Stomach (tissue), 8 donors: ENCODE measurements at regions not wholly inside any gene's neighbourhood (a gene's known extent, or its start where the extent isn't known, plus 50 kb on each side); places are given as distances from the start of the nearest gene placed in this dataset.
"Not testable (repeated sequence)": the region's sequence is repeated elsewhere in the genome, so short reads cannot be mapped to it uniquely, and the experiment has no call there.

Experiments used
- DNase-seq, 2 donors: peaks; one replicate each; pipeline versions ENCODE4 v3.0.0 to v3.0.0-alpha.2; 2013 to 2019
- H3K27ac ChIP-seq, 5 donors: fragments of 200-600 bp in 4 of 5; sonication (generic) in 4 of 5; one replicate each; pipeline ENCODE4 v1.5.1; 2013 to 2019; ENCODE audit warnings: mild to moderate bottlenecking in 1 of 5, moderate library complexity in 1 of 5
- H3K27me3 ChIP-seq, 3 donors: fragments of 200-600 bp; sonication (generic); one replicate each; pipeline ENCODE4 v1.5.1; 2017 to 2019; ENCODE audit warnings: mixed run types in 1 of 3
- H3K36me3 ChIP-seq, 4 donors: fragments of 200-600 bp; sonication (generic); 1 replicate in 3 of 4; 2 replicates in 1 of 4; pipeline ENCODE4 v1.5.1; 2016 to 2019
- H3K4me1 ChIP-seq, 4 donors: fragments of 200-600 bp; sonication (generic); one replicate each; pipeline ENCODE4 v1.5.1; 2016 to 2019
- H3K4me3 ChIP-seq, 4 donors: fragments of 200-600 bp; sonication (generic) in 3 of 4; one replicate each; pipeline ENCODE4 v1.5.1; 2016 to 2019; ENCODE audit warnings: mild to moderate bottlenecking in 1 of 4
- H3K9me3 ChIP-seq, 4 donors: fragments of 200-600 bp; sonication (generic); one replicate each; pipeline ENCODE4 v1.5.1; 2016 to 2019
- EP300 ChIP-seq: sonication (generic); formaldehyde crosslinking; IDR thresholded peaks from one replicate; pipeline ENCODE4 v1.6.1; 2017; ENCODE audit warnings: antibody characterized with exemption
- POLR2A ChIP-seq, 4 donors: fragments of 450-650 bp; IDR thresholded peaks; one replicate each; pipeline ENCODE4 v1.6.1; 2016; ENCODE audit warnings: antibody characterized with exemption in 4 of 4, control low read depth in 2 of 4, mild to moderate bottlenecking in 1 of 4, moderate library complexity in 1 of 4
- POLR2AphosphoS5 ChIP-seq, 3 donors: sonication (generic); formaldehyde crosslinking; IDR thresholded peaks; one replicate each; pipeline ENCODE4 v1.6.1; 2016; ENCODE audit warnings: antibody characterized with exemption in 3 of 3
- WGBS, 5 donors: extraction: QIAGEN DNeasy Blood & Tissue Kit in 3 of 5; methylation state at CpG; one replicate each; pipeline versions ENCODE4 v1.1.5 to v1.1.7; 2013 to 2018; 5-methylcytosine and 5-hydroxymethylcytosine counted together
- intact Hi-C: fragments of 100-400 bp; cut with DNase I; formaldehyde crosslinking; loops from one replicate; pipeline ENCODE4 v1.15.1; 2023; ENCODE audit warnings: low total_unique reads
- TF ChIP-seq, protein P1 (sequence below), 7 experiments: fragments of 450-650 bp in 4 of 7; fragments of 200-600 bp in 3 of 7; sonication (generic) in 3 of 7; IDR thresholded peaks; one replicate each; pipeline ENCODE4 v1.5.1; 2016 to 2019; ENCODE audit warnings: antibody characterized with exemption in 7 of 7, control low read depth in 2 of 7, mild to moderate bottlenecking in 1 of 7
- donor health status: healthy with polysubstance abuse.
- donor health status: Bipolar disorder and iron deficiency.
- donor health status: healthy.

GRCh38 chr2:84137034-84137433, 322.0 kb downstream of the SUCLG1 start:
- Histone ChIP-seq H3K4me1 (no peaks in the 10 kb centered on the region), H3K9me3 (no peaks in the 10 kb centered on the region), H3K4me3 (no peak overlapping the region), H3K36me3 (no peaks in the 10 kb centered on the region), H3K27me3 (no peaks in the 10 kb centered on the region), H3K27ac (no peak overlapping the region)
- 66 to 73% (median 68%) methylated on average over 3 of the region's 3 CpGs for WGBS, 5 donors
- no peak for DNase-seq
- no peak for TF ChIP-seq POLR2A (IDR thresholded peaks at IDR 0.05)
- no peak for TF ChIP-seq EP300
- TF ChIP-seq, protein P1, sequence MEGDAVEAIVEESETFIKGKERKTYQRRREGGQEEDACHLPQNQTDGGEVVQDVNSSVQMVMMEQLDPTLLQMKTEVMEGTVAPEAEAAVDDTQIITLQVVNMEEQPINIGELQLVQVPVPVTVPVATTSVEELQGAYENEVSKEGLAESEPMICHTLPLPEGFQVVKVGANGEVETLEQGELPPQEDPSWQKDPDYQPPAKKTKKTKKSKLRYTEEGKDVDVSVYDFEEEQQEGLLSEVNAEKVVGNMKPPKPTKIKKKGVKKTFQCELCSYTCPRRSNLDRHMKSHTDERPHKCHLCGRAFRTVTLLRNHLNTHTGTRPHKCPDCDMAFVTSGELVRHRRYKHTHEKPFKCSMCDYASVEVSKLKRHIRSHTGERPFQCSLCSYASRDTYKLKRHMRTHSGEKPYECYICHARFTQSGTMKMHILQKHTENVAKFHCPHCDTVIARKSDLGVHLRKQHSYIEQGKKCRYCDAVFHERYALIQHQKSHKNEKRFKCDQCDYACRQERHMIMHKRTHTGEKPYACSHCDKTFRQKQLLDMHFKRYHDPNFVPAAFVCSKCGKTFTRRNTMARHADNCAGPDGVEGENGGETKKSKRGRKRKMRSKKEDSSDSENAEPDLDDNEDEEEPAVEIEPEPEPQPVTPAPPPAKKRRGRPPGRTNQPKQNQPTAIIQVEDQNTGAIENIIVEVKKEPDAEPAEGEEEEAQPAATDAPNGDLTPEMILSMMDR (IDR thresholded peaks at IDR 0.05): no peak
- TF ChIP-seq POLR2AphosphoS5 (IDR thresholded peaks at IDR 0.05): no peak
- intact Hi-C loops: no loop called here

- intact Hi-C loops: no loop called here
Measured at GRCh38 chr2:84132370-84132769, 326.7 kb downstream of the SUCLG1 start.

DNA sequence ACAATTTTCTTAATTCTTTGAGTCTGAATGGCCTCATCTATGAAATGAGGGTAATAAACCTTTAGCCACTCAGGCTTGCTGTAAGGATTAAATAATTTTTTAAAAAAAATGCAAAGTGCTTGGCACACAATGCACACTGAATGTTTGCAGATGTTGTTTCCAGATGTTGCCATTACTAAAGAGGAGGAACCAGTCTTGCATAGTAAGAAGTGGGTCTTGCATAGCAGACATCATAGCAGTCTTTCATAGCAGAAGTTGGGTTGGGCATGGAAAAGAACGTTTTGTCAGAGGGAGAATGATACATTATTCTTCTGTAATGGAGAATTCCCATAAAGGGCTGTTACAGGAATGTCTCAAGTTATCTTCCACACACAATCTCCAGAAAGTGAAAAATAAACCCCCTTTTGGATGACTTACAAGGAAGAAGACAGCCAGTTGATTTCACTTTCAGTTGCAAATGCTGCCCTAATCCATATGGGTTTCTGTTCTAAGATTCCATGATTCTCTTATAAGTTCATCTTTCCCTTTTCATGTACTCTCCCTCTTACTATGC, 327.7 kb downstream of the SUCLG1 start:
- Histone ChIP-seq H3K27me3 (no peaks in the 10 kb centered on the region), H3K4me1 (no peaks in the 10 kb centered on the region), H3K27ac (no peak overlapping the region), H3K36me3 (no peaks in the 10 kb centered on the region), H3K4me3 (no peak overlapping the region), H3K9me3 (peaks cover 0 to 8% (median 0%) of the 10 kb centered on the region in 4 donors)
- intact Hi-C loops: no loop called here
- no peak for DNase-seq
- TF ChIP-seq POLR2A (IDR thresholded peaks at IDR 0.05) (no peak), POLR2AphosphoS5 (IDR thresholded peaks at IDR 0.05) (no peak), EP300 (no peak)
- TF ChIP-seq, protein P1 (IDR thresholded peaks at IDR 0.05): no peak
- 29 to 50% (median 40%) methylated on average over 1 of the region's 1 CpG for WGBS, 5 donors

More at GRCh38 chr2:84132370-84132769, 326.7 kb downstream of the SUCLG1 start:
- H3K27ac ChIP-seq: no peak overlapping the region
- H3K9me3 ChIP-seq: peaks cover 0 to 8% (median 0%) of the 10 kb centered on the region in 4 donors
- no peaks in the 10 kb centered on the region for H3K36me3 ChIP-seq
- WGBS, 5 donors: 50 to 67% (median 55%) methylated on average over 1 of the region's 1 CpG
- no peak for DNase-seq
- no peak overlapping the region for H3K4me3 ChIP-seq
- TF ChIP-seq POLR2AphosphoS5 (IDR thresholded peaks at IDR 0.05): no peak
- no peak for TF ChIP-seq EP300
- TF ChIP-seq, protein P1 (IDR thresholded peaks at IDR 0.05): no peak
- TF ChIP-seq POLR2A (IDR thresholded peaks at IDR 0.05): no peak
- H3K4me1 ChIP-seq: no peaks in the 10 kb centered on the region
- no peaks in the 10 kb centered on the region for H3K27me3 ChIP-seq

DNA sequence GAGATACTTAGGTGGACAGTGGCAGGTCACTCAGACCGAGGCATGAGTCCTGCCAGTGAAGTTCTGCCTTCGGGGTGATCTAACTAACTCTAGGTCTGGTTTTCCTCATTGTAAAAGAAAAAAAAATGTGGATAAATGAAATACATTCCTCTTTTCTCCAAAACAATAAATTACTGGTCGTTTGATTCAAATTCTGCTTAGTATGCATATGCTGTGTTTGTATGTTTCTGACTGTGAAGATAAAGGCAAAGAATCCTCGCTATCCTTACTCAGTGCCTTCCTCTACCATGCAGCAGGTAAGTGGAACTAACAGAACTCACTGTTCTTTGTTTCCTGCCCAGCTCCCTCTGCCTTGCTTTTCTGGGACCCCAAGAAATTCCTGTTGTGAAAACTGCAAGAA, 330.1 kb downstream of the SUCLG1 start:
- Histone ChIP-seq H3K9me3 (peaks cover 0 to 8% (median 0%) of the 10 kb centered on the region in 4 donors), H3K4me1 (no peaks in the 10 kb centered on the region), H3K4me3 (no peak overlapping the region), H3K36me3 (no peaks in the 10 kb centered on the region), H3K27me3 (no peaks in the 10 kb centered on the region), H3K27ac (no peak overlapping the region)
- 67 to 87% (median 69%) methylated on average over 4 of the region's 4 CpGs for WGBS, 5 donors
- no peak for DNase-seq
- TF ChIP-seq POLR2A (IDR thresholded peaks at IDR 0.05): no peak
- intact Hi-C loops: no loop called here

DNA sequence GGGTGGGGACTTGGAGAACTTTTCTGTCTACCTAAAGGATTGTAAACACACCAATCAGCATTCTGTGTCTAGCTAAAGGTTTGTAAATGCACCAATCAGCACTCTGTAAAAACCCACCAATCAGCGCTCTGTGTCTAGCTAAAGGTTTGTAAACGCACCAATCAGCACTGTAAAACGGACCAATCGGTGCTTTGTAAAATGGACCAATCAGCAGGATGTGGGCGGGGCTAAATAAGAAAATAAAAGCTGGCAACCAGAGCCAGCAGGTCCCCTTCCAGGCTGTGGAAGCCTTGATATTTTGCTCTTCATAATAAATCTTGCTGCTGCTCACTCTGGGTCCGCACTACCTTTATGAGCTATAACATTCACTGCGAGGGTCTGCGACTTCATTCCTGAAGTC, 331.3 kb downstream of the SUCLG1 start:
- H3K4me3 ChIP-seq, DNase-seq, H3K36me3 ChIP-seq, H3K27me3 ChIP-seq, H3K4me1 ChIP-seq, H3K9me3 ChIP-seq, H3K27ac ChIP-seq, intact Hi-C loops: not testable (repeated sequence)
- 84 to 91% (median 88%) methylated on average over 8 of the region's 8 CpGs for WGBS, 5 donors
